GM12872 (cell line): ENCODE measurements at regions not wholly inside any gene's neighbourhood (a gene's known extent, or its start where the extent isn't known, plus 50 kb on each side); places are given as distances from the start of the nearest gene placed in this dataset.

Experiments
- TF ChIP-seq, protein P1 (sequence below): IDR thresholded peaks from 3 replicates; pipeline ENCODE4 v1.5.1; 2011; ENCODE audit warnings: low read depth, mild to moderate bottlenecking, low read length, moderate library complexity; ENCODE audit not compliant: insufficient read depth

GRCh38 chr3:104126864-104127553 lies 1239.7 kb upstream of the ALCAM start:
- TF ChIP-seq, protein P1, sequence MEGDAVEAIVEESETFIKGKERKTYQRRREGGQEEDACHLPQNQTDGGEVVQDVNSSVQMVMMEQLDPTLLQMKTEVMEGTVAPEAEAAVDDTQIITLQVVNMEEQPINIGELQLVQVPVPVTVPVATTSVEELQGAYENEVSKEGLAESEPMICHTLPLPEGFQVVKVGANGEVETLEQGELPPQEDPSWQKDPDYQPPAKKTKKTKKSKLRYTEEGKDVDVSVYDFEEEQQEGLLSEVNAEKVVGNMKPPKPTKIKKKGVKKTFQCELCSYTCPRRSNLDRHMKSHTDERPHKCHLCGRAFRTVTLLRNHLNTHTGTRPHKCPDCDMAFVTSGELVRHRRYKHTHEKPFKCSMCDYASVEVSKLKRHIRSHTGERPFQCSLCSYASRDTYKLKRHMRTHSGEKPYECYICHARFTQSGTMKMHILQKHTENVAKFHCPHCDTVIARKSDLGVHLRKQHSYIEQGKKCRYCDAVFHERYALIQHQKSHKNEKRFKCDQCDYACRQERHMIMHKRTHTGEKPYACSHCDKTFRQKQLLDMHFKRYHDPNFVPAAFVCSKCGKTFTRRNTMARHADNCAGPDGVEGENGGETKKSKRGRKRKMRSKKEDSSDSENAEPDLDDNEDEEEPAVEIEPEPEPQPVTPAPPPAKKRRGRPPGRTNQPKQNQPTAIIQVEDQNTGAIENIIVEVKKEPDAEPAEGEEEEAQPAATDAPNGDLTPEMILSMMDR: no peak

GRCh38 chr3:104127830-104128229 lies 1238.9 kb upstream of the ALCAM start:
- TF ChIP-seq, protein P1: no peak

GRCh38 chr3:104132566-104133403 lies 1233.9 kb upstream of the ALCAM start:
- TF ChIP-seq, protein P1: no peak

DNA sequence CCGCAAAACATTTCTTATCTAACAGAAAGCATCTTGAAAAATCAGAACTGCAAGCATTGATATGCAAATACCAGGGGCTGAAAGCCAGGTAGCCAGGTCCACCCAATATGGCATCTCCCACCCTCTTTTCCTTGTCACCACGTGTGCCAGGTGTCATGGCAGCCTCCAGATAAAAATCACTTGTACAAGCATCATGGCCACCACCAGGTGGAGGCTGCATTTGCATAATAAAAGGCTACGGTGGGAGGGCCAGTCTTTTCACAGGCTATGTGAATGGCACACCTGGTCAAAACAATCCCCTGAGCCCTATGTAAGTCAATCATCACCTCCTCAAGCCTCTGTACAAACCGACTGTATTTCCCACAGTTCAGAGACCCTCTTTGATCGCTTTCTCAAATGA lies 1233.1 kb upstream of the ALCAM start:
- TF ChIP-seq, protein P1: no peak

DNA sequence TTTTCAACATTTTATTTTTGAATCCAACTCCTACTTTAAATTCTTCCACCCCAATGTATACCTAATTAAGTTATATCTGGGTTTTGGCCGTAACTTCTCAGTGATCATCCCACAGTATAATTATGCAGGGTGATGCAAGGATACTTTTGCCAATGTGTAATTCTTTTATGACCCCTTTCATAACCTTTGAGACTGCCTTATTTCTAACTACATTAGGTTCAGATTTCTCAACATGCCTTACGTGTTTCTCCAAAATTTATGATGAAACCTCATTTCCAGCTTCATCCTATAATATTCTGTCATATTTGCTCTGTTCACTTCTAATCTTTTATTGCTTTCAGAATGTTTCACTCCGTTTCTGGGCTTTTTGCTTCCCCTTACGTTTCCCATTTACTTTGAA lies 1229.6 kb upstream of the ALCAM start:
- TF ChIP-seq, protein P1: no peak

DNA sequence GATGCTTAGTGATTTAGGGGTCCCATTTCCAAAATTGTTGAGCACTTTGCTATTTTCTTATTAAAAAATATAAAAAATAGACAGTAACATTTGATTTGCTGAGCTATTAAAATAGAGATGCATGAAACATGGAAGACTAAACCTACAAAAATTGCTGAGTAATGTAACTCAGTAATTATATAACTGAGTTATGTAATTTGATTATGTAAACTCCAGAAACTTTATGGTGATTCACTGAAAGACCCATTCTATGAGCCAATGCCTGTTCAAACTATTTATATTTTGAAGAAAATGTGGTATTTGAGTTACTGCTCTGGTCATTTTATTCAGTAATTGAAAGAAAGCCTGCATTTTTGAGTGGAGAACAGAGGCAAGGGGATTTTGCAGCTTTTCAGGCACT lies 1221.5 kb upstream of the ALCAM start:
- TF ChIP-seq, protein P1: no peak

DNA sequence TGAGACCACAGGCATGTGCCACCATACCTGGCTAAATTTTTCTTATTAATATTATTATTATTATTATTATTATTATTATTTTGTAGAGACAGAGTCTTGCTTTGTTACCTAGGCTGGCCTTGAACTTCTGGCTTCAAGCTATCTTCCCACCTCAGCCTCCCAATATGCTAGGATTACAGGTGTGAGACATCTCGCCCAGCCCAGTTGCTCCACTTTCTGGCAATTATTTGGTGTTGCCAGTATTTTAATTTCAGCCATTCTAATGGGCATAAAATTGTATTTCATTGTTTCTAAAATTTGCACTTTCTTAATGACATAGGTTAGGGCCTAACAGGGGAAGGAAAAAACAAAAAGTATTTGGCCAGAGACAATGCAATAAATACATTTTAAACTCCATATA lies 1217.6 kb upstream of the ALCAM start:
- TF ChIP-seq, protein P1: no peak
